ENCODE measurements at regions not wholly inside any gene's neighbourhood (a gene's known extent, or its start where the extent isn't known, plus 50 kb on each side); places are given as distances from the start of the nearest gene placed in this dataset.

- DNase-seq (ENCODE audit: low spot score) = no peak
Measured at GRCh38 chr5:174311121-174311520, 265.6 kb downstream of the NSG2 start.

- peak; percentile 56 for DNase-seq (ENCODE audit: low spot score)
Measured at GRCh38 chr5:174311531-174312269, 266.2 kb downstream of the NSG2 start.

GRCh38 chr5:174312270-174312617 is 266.7 kb downstream of the NSG2 start:
- DNase-seq (ENCODE audit: low spot score) = no peak

- DNase-seq (ENCODE audit: low spot score) = no peak
Measured at GRCh38 chr5:174312641-174313040, 267.1 kb downstream of the NSG2 start.

GRCh38 chr5:174313615-174314014 is 268.1 kb downstream of the NSG2 start:
- DNase-seq (ENCODE audit: low spot score) = no peak

- no peak for DNase-seq (ENCODE audit: low spot score)
Measured at GRCh38 chr5:174314261-174314660, 268.8 kb downstream of the NSG2 start.

GRCh38 chr5:174315471-174315870 is 270.0 kb downstream of the NSG2 start:
- DNase-seq (ENCODE audit: low spot score) = no peak

- DNase-seq (ENCODE audit: low spot score) = no peak
Measured at GRCh38 chr5:174315871-174316270, 270.4 kb downstream of the NSG2 start.

GRCh38 chr5:174316326-174316725 is 270.8 kb downstream of the NSG2 start:
- DNase-seq (ENCODE audit: low spot score) = no peak

GRCh38 chr5:174317256-174317894 is 271.9 kb downstream of the NSG2 start:
- peak; percentile 64 for DNase-seq (ENCODE audit: low spot score)

GRCh38 chr5:174318578-174318977 is 273.1 kb downstream of the NSG2 start:
- DNase-seq (ENCODE audit: low spot score) = no peak

GRCh38 chr5:174319551-174319950 is 274.0 kb downstream of the NSG2 start:
- no peak for DNase-seq (ENCODE audit: low spot score)

- DNase-seq (ENCODE audit: low spot score) = no peak
Measured at GRCh38 chr5:174320051-174320450, 274.5 kb downstream of the NSG2 start.

GRCh38 chr5:174323878-174324281 is 278.4 kb downstream of the NSG2 start:
- DNase-seq (ENCODE audit: low spot score) = no peak

GRCh38 chr5:174324680-174325079 is 279.2 kb downstream of the NSG2 start:
- DNase-seq (ENCODE audit: low spot score) = no peak

GRCh38 chr5:174325431-174325830 is 279.9 kb downstream of the NSG2 start:
- no peak for DNase-seq (ENCODE audit: low spot score)

- DNase-seq (ENCODE audit: low spot score) = no peak
Measured at GRCh38 chr5:174325961-174326360, 280.5 kb downstream of the NSG2 start.

- no peak for DNase-seq (ENCODE audit: low spot score)
Measured at GRCh38 chr5:174326372-174326771, 280.9 kb downstream of the NSG2 start.

GRCh38 chr5:174327317-174327864 is 281.9 kb downstream of the NSG2 start:
- peak; percentile 56 for DNase-seq (ENCODE audit: low spot score)

- DNase-seq (ENCODE audit: low spot score) = no peak
Measured at GRCh38 chr5:174327896-174328295, 282.4 kb downstream of the NSG2 start.

- DNase-seq (ENCODE audit: low spot score) = no peak
Measured at GRCh38 chr5:174328631-174329299, 283.3 kb downstream of the NSG2 start.

- no peak for DNase-seq (ENCODE audit: low spot score)
Measured at GRCh38 chr5:174329738-174330137, 284.2 kb downstream of the NSG2 start.

Measured in kidney capillary endothelial cell (primary cell).